ENCODE measurements at regions not wholly inside any gene's neighbourhood (a gene's known extent, or its start where the extent isn't known, plus 50 kb on each side); places are given as distances from the start of the nearest gene placed in this dataset.

DNA sequence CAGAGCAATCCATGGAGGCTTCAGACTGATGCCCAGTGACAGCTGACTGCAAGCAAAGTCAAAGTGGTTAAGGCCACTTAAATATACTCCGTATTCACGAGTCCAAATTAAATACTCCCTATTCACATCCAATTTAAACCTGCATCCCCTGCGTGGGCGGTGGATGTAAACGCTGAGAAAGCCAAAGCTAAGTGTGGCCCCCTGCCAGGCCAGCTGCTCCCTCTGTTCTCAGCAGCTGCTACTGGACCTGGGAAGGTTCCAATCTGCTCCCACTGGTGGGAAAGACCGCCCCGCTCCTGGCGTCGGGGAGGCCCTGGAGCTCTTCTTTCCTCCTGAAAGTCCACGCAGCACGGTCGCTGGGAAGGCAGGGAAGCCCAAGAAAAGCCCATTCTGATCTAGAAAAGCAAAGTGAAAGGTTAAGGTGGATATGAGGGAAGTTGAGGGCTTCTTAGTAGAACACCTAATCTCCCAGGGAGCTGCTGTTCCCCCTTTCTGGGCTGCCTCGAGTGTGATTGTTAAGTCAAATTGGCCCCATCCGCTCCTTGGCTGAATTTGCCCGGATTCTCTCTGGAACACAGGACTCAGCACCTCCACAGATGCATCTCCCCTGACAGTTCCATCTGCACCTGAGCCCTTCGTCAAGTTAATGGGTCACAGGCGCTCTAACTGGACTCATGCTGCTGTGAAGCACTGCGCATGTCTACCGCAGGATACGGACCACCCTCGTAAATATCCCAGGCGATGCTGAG lies 205.5 kb downstream of the USP12 start:
- no peak for DNase-seq (ENCODE audit: low read depth)

DNA sequence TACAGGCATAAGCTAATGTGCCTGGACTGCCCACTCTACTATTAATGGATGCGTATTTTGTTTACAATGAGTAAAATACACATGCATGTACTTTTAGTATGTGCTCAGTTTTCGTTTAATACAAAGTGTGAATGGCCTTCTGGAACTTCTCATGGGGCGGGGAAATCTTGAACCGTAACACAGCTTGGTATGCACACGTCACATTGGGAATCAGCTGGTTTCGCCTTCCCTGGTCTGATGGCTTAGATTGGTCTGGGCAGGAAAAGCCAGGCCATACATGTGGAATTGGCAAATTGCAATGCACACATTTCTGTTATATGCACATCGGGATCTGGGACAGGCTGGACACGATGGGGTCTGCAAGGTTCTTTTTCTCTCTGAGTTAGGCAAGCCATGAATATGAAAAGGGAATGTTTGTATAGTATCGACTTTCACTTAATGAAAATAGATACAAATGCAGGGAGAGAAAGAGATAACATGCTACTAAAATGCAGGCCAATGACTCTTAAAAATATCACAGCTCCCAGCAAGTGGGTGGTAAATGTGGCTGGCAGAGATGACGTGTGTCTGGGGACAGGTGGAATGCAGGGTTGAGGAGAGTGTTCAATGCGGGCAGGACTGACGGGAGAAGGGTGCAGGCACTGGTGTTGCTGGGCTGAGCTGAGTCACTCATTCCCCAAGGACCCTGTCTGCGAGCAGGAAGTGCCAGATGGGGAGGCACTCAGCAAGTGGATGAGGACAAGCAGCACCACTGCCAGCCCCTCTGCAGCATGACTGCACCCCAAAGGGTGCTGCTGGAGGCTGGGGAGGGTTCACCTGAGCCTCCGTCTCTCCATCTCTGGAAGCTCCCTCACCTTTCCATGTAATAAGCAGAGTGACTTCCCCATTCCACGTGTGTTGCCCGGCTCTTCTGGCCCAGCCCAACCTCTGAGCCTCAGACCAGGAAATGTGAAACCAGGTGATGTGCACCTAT lies 204.0 kb upstream of the GPR12 start:
- peak; percentile 19 for DNase-seq (ENCODE audit: low read depth)

DNA sequence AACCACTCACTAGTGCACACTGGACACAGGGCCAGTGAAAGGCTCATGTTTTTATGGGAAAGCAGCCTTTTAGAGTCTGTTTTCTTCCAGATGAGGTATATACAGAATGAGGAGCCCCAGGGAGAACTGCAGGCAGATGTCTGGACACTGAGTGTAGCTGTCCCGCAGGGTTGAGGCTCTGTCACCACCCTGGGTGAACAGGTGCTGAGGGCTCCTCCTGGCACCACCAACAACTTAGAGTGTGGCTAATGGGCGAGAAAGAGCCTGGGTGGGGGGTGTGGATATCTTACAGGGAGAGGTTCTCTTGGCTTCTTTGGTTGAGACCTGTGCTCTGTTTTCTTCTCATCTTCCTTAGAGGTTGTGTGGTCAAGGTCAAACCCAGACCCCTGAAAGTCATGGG lies 202.1 kb upstream of the GPR12 start:
- no peak for DNase-seq (ENCODE audit: low read depth)

DNA sequence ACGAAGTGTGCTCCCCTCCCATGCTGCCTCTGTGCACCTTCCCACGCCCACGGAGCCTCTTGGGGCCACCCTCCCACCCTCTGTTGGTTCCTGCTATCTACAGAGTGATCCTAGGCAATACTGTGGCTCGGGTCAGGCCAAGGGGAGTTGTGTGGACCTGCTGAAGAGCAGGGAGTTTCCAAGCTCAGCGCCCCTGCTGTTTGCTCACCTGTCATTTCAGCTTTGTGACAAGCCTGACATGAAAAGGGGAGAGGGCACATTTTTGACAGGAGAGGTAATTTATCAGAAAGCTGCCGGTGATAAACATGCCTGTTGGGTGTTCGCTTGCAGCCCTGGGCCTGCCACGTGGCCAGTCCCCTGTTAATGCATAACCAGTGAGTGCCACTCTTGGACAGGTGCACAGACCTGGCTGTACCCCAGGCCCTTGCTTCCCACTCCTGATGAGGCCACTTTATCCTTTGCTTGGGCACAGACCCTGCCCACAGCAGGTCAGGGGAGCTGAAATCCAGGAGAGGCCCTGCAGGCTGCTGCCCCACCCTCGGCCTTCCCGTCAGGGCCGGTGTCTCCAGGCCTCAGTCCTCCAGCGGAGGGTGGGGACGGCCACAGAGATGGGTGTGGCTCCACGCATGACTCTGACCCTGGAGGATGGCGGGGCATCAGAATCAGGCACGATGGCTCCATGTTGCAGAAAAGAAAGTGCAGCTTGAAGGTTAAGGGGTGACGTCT lies 201.5 kb upstream of the GPR12 start:
- no peak for DNase-seq (ENCODE audit: low read depth)

DNA sequence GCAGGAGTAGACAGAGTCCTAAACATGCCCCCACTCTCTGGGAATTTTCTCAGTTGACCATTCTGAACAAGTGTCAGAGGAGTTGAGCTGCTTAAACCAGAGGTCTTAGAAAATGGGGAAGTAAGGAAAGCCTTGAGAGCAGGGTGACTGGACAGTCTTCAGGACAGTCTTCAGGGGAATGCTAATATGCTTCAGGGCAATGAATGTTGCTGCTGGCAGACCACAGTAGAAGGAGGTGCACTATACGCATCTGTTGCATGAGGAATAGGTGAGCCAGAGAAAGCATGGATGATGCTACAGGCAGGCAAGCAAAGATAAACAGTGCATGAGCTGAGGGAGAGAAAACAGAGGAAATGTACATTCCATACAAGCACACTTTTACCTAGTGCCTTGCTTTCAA lies 196.6 kb upstream of the GPR12 start:
- DNase-seq (ENCODE audit: low read depth): no peak

DNA sequence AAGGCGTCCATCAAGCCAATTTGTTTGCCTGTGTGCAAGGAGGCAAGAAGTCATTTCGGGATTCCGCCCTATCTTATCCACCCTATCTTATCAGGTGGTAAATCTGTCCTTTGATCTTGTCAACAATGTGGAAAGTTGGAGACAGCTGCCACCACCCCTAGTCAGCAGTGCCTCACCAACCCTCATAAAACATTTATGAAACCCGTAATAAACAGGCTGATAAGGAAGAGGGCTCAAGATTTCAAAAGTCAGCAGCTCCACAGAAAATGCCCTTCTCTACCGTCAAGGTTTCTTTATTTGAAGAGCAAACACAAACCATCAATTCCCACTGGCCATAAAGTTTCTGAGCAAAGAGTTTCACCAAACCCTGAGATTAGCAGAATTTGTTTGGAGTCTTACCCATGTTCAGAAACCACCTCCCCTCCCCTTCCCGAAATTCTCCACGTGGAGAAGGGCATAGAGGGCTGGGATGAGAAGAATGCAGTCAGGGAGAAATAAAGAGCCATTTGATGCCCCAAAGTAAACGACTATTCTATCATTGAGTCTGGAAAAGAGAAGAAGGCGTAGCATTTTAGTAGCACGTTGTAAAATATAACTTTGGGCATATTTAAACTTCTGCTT lies 196.0 kb upstream of the GPR12 start:
- DNase-seq (ENCODE audit: low read depth): no peak

DNA sequence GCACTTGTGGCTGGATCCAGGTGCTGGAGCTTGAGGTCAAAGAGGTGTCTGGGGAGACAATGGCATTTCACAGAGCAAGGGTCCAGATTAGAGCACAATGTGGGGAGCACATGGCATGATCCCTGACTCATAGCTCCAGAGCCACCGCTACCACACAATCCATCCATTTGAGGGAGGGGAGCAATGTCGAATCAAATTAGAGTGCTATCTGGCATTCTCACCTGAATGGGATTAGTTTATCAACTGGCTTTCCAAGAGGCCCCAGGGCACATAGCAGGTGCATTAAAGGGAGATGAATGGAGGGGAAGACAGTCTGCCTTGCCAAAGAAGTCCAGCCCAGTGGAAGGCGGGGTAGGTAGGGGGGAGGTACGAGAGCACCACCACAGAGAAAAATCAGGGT lies 194.4 kb upstream of the GPR12 start:
- no peak for DNase-seq (ENCODE audit: low read depth)

DNA sequence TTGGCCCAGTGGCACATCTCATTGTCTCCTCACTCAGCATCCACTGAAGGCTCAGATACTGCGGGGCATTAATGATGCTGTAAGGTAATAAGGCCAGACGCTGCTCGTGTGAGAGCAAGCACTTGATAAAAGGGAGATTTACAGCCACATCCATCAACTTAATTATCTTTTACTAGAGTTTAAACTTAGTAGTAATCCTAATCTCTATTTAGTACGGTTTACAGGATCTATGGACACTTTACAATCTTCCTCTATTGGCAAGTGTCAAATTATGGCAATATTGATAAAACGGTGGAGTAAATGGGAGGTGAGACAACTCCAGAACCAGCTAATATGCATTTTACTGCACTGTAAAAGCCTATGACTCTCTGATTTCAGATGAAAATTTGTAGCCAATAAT lies 192.7 kb upstream of the GPR12 start:
- no peak for DNase-seq (ENCODE audit: low read depth)

DNA sequence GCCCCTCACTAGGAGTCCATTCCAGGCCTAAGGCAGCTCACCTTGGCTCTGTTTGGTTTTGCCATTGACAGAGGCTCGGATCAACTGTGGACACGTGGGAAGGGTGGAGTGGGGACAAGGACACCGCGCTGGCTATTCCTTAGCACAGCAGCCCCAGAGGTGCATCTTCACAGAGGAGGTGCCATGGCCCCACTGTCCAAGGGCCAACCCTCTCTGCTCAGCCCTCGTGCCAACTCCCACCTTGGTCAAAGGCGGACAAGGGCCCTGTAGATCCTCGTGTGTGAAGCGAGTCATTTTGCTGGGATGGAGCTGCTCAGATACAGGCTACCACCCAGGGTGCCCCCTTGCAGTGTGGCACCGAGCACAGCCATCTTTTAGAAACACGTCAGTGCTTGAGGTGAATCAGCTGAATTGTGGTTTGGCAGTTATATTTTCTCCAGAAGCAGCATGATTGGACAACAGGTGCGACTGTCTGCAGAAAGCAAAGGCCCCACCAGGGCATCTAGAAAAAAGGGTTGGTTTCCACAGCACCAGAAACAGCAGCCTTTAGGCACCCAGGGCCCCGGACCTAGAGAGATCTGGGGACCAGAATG lies 192.1 kb upstream of the GPR12 start:
- DNase-seq (ENCODE audit: low read depth): no peak

DNA sequence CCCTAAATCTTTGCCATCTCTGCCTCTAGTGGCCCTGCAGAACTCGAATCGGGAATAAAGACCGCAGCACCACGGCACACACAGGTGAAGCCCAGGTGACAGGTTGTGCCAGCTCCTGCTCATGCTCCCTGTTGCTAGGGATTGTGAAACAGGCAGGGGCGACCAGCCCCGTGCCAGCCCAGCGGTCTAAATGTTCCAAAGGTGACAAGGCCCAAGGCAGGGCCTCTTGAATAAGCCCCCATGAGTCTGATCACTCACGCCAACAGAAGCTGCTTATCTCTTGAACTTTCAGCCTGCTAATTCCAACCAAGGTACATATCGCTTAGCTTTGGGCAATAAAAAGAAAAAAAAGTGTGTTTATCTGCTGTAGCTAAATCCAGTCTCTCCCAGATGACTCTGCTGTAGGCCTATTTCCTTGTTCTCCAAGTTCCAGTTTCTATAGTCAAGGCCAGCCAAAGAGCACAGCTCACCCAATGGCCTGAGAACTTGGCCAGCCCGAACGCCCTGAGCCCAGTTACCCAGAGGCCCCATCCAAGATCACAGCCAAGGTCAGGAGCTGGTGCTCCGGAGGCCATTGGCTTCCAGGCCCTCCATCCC lies 191.1 kb upstream of the GPR12 start:
- no peak for DNase-seq (ENCODE audit: low read depth)

DNA sequence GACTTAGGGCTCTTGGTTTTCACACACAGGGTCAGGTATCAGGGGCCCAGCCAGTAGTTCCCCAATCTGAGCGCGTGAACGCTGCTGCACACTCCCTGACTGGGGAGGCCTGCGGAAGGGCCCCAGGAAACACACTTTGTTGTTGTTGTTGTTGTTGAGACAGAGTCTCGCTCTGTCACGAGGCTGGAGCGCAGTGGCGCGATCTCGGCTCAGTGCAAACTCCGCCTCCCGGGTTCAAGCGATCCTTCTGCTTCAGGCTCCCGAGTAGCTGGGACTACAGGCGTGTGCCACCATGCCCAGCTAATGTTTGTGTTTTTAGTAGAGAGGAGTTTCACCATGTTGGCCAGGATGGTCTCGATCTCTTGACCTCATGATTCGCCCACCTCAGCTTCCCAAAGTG lies 190.4 kb upstream of the GPR12 start:
- DNase-seq (ENCODE audit: low read depth): no peak

DNA sequence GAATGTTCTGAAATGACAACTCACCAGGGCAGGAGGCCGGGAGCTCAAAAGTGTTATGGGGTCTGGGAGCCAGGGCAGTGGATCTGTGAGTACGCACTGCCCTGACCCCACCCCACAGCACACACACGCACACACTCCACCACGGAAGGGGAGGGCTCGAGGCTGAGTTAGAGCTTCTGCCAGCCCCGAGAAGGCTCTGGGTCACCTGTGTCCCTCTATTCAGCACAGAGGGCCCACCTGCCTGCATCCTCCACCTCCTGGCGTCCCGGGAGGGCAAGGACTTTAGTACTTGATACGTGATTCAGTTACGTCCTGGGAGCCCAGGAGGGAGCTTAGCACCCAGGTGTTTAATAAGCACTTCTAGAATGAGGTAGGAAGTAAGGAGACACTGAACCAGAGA lies 190.0 kb upstream of the GPR12 start:
- no peak for DNase-seq (ENCODE audit: low read depth)

DNA sequence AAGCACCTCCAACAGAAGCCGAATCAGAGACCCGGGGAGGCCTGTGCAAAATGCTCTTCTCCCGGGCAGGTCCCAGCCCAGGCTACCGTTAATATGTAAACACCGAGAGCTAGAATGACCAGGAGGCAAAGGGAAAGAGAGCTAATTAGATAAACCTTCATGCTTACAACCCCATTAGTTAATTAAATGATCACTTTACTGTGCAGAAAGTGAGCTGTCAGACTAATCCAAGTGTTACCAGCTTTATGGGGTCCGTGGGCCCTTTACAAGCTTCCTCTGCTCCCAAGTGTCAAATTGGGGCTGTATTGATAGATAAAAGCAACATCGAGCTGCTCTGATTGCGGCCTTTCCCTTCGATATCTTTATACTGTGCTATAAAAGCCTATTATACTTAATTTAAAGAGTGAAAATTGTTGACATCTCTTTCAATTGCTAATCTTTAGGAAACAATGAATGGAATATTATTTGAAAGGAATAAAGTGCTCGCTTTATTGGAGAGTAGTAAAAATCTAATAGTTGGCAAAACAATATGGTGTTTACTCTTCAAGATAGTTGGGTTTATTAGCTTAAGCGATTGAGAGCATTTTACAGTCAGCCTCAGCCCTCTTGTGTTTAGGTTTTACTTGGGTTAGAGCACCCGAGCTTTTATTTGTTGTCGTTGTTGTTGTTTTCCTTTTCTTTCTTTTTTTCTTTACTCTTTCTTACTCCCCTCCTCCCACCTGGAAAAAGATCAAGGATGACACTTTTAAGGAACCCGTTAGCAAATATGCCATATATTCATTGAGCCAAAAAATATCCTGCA lies 189.3 kb upstream of the GPR12 start:
- no peak for DNase-seq (ENCODE audit: low read depth)

DNA sequence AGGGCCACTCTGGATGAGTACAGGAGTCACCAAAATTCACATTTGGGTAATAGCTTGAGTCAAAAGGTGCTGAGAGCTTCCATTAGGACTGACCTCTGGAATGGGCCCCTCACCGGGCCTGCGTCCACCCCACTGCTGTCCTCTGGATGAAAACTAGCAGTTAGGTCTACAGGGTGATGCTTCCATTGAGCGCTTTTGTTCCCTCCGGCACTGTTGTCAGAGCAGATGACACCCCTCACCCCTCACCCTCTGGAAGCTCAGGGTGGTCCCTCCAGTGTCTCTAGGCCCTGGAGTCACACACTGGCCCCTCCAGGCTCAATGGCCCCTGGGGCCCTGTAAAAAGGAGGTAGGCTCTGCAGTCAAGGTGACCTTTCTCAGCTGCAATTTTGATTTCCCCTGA lies 187.8 kb upstream of the GPR12 start:
- no peak for DNase-seq (ENCODE audit: low read depth)

DNA sequence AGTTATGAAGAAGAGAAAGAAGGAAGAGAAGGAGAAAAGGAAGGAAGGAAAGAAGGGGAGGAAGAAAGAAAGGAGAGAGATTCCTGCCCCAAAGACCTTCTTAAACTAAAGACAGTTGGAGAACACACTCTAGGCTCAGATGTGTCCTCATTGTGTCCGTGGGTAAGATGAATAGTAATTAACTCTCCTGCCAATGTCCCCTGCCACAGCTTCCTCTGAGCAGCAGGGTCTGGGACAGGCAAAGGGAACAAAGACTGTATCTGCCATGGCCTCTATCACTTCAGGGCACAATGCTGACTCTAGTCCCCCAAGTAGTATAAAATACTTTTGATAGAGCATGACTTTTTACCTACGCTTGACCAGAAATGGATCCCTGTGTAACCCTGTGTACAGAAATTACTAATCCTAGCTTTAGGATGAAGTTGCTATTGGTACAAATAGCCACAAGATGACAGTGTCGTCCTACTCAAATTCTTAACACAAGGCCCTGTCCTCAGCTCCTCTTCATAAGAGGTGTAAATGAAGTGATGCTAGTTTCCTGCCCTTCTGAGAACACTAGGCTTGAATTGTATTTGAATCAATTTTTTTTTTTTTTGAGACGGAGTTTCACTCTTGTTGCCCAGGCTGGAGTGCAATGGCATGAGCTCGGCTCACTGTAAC lies 186.2 kb upstream of the GPR12 start:
- DNase-seq (ENCODE audit: low read depth): peak; percentile 67

DNA sequence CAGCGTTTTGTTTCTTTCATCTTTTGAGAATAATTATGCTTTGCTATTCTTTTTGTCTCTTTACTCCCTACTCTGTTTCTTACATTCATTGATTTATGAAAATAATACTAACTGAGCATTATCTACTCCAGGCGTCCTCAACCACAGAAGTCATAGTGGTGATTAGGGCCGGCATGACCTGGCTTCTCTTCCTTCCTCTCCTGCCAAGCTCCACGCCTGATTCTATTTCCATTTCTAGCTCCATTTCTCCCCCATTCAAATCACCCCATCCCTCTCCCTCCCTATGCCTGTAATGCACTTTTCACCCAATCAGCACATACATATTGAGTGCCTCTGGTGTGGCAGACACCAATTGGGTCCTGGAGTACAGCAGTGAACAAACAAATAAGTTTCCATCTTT lies 183.2 kb upstream of the GPR12 start:
- DNase-seq (ENCODE audit: low read depth): no peak

DNA sequence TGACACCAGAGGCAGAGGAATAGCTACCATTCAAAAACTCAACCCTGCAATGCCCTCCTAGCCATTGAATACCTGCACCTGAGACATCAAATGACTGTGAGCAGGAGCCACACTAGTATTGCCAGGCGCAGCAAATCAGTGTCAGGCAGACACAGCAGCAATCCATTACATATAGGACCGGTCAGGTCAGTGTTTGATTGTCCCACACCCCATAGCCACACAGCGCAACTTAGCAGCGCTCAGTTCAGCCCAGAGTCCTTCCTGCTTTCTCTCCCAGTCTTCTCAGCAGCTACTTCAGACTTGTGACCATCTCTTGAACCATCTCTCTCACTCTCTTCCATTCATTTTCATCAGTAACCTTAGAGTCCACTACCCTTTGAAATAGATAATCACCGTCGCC lies 181.6 kb upstream of the GPR12 start:
- DNase-seq (ENCODE audit: low read depth): no peak

DNA sequence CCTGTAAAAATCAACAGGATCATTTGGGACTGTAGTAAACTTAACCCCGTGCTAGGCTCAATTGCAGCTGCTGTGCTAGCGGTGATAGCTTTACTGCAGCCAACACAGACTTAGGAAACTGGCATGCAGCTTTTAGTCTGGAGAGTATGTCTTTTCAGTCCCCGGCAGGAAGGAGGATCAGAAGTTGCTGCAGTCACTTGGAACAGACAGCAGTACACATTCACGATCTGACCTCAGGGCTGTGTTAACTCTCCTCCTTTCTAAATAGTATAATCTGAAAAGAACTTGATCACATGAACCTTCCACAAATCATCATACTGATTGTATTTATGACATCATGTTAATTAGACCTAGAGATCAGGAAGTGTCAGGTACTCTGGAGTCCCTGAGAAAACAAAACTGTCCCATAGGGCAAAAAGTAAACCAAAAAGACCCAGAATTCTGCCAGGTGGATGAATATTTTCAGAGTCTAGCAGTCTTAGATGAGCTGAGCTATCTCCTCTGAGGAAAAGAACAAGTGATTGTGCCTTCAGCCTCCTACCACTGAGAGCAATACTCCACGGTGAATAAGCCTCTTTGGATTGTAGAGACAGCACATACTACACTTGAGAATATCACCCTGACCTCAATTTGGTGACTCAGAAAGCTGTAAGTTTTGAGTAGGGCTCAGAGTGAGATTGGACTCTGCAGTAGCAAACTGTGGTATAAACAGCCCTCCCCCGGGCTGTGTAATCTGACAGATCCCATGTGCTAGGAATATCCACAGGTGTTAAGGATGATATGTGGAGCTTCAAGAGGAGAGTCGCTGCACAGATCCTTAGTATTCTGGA lies 181.0 kb upstream of the GPR12 start:
- peak; percentile 76 for DNase-seq (ENCODE audit: low read depth)

DNA sequence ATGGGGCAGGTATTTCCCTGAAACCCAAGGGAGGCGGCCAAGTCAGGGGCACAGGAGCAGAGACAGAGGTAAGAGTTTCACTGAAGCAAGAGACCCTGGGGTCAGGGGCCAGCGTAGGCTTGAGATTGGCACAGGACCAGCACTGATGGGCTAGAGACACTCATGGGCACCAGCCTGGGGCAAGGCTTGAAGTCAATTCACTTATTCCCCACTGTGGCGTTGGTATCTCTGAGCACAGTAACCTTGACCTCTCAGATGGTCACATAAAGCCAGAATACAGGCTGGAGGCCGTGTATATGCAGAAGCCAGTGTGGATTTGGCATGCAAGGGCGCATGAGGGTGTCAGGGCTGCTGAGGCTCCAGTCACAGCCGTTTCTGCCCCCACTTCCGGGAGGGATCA lies 173.5 kb upstream of the GPR12 start:
- no peak for DNase-seq (ENCODE audit: low read depth)
